ENCODE measurements at regions not wholly inside any gene's neighbourhood (a gene's known extent, or its start where the extent isn't known, plus 50 kb on each side); places are given as distances from the start of the nearest gene placed in this dataset.

DNA sequence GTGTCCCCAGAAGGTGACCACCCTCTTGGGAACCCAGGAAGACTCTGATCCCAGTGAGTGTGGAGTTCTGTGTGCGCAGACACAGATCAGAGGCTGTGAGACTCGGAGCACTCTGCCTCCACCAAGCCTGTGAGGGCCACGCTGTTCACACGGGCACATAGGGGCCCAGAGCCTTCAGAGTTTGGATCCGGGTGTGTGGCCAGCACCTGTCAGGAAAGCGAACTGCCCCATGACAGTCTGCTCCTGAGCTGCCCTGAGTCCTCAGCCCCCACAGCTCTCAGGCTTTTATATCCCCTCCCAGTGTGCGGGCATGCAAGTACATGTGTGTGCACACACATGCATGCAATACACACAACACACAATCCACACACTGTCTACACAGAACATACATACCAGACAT is 161.8 kb upstream of the IRX2 start:
- ATAC-seq (ENCODE audit: insufficient number of reproducible peaks, low FRiP score, low read depth) = no peak

GRCh38 chr5:2912741-2913140 is 161.3 kb upstream of the IRX2 start:
- no peak for DNase-seq (ENCODE audit: low spot score)
- no peaks in the 10 kb centered on the region for H3K9me3 ChIP-seq
- ATAC-seq (ENCODE audit: insufficient number of reproducible peaks, low FRiP score, low read depth) = no peak
- no peaks in the 10 kb centered on the region for H3K36me3 ChIP-seq
- H3K27ac ChIP-seq = no peak overlapping the region
- TF ChIP-seq, protein P1, sequence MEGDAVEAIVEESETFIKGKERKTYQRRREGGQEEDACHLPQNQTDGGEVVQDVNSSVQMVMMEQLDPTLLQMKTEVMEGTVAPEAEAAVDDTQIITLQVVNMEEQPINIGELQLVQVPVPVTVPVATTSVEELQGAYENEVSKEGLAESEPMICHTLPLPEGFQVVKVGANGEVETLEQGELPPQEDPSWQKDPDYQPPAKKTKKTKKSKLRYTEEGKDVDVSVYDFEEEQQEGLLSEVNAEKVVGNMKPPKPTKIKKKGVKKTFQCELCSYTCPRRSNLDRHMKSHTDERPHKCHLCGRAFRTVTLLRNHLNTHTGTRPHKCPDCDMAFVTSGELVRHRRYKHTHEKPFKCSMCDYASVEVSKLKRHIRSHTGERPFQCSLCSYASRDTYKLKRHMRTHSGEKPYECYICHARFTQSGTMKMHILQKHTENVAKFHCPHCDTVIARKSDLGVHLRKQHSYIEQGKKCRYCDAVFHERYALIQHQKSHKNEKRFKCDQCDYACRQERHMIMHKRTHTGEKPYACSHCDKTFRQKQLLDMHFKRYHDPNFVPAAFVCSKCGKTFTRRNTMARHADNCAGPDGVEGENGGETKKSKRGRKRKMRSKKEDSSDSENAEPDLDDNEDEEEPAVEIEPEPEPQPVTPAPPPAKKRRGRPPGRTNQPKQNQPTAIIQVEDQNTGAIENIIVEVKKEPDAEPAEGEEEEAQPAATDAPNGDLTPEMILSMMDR (IDR thresholded peaks at IDR 0.05) = no peak
- H3K4me1 ChIP-seq (ENCODE audit: control insufficient read depth in 1 of 2, low read depth in 2 of 2) = no peaks in the 10 kb centered on the region
- no peaks in the 10 kb centered on the region for H3K27me3 ChIP-seq (replicated peaks; ENCODE audit: insufficient read depth)
- H3K4me3 ChIP-seq = no peak overlapping the region

More for the DNA sequence above, 161.8 kb upstream of the IRX2 start:
- H3K36me3 ChIP-seq = no peaks in the 10 kb centered on the region
- no peaks in the 10 kb centered on the region for H3K4me1 ChIP-seq (ENCODE audit: control insufficient read depth in 1 of 2, low read depth in 2 of 2)
- H3K4me3 ChIP-seq = no peak overlapping the region
- no peaks in the 10 kb centered on the region for H3K9me3 ChIP-seq
- H3K27me3 ChIP-seq (replicated peaks; ENCODE audit: insufficient read depth) = no peaks in the 10 kb centered on the region
- TF ChIP-seq, protein P1 (IDR thresholded peaks at IDR 0.05) = no peak
- DNase-seq (ENCODE audit: low spot score) = no peak
- H3K27ac ChIP-seq = no peak overlapping the region

GRCh38 chr5:2910401-2911175 is 159.1 kb upstream of the IRX2 start:
- no peak for ATAC-seq (ENCODE audit: insufficient number of reproducible peaks, low FRiP score, low read depth)

GRCh38 chr5:2909035-2909434 is 157.6 kb upstream of the IRX2 start:
- no peak for ATAC-seq (ENCODE audit: insufficient number of reproducible peaks, low FRiP score, low read depth)
- H3K9me3 ChIP-seq = no peaks in the 10 kb centered on the region
- no peaks in the 10 kb centered on the region for H3K4me1 ChIP-seq (ENCODE audit: control insufficient read depth in 1 of 2, low read depth in 2 of 2)
- no peaks in the 10 kb centered on the region for H3K27me3 ChIP-seq (replicated peaks; ENCODE audit: insufficient read depth)
- no peak overlapping the region for H3K27ac ChIP-seq
- no peaks in the 10 kb centered on the region for H3K36me3 ChIP-seq
- no peak for DNase-seq (ENCODE audit: low spot score)
- no peak overlapping the region for H3K4me3 ChIP-seq
- TF ChIP-seq, protein P1 (IDR thresholded peaks at IDR 0.05) = no peak

More at GRCh38 chr5:2910401-2911175, 159.1 kb upstream of the IRX2 start:
- no peaks in the 10 kb centered on the region for H3K9me3 ChIP-seq
- no peak overlapping the region for H3K27ac ChIP-seq
- no peaks in the 10 kb centered on the region for H3K27me3 ChIP-seq (replicated peaks; ENCODE audit: insufficient read depth)
- TF ChIP-seq, protein P1 (IDR thresholded peaks at IDR 0.05) = no peak
- no peak for DNase-seq (ENCODE audit: low spot score)
- no peak overlapping the region for H3K4me3 ChIP-seq
- H3K4me1 ChIP-seq (ENCODE audit: control insufficient read depth in 1 of 2, low read depth in 2 of 2) = no peaks in the 10 kb centered on the region
- no peaks in the 10 kb centered on the region for H3K36me3 ChIP-seq

DNA sequence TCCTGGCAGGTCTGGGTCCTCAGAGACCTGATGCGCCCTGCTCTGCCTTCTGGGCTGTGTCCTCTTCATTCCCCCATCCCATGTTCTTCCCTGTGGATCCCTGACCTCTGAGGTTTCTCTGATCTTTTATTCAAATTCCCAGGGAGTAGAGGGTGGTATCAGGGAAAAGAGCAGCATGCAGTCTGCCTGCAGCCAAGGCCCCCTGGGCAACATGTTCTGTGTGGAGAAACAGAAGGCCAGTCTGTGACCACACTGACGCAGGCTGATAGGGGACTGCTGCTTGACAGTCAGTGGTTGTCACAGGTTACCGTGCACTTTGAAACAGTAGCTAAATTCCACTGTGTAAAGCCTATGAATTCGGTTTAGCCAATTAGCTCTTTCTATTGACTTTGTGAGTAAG is 156.6 kb upstream of the IRX2 start:
- TF ChIP-seq, protein P1 (IDR thresholded peaks at IDR 0.05) = no peak
- Histone ChIP-seq H3K4me3 (no peak overlapping the region), H3K36me3 (no peaks in the 10 kb centered on the region), H3K9me3 (no peaks in the 10 kb centered on the region), H3K4me1 (ENCODE audit: control insufficient read depth in 1 of 2, low read depth in 2 of 2) (no peaks in the 10 kb centered on the region), H3K27me3 (replicated peaks; ENCODE audit: insufficient read depth) (no peaks in the 10 kb centered on the region), H3K27ac (no peak overlapping the region)
- no peak for ATAC-seq (ENCODE audit: insufficient number of reproducible peaks, low FRiP score, low read depth)
- no peak for DNase-seq (ENCODE audit: low spot score)
